SK-N-SH treated with all-trans-retinoic acid at 6 μM for 48 hours (cell line): ENCODE measurements at regions not wholly inside any gene's neighbourhood (a gene's known extent, or its start where the extent isn't known, plus 50 kb on each side); places are given as distances from the start of the nearest gene placed in this dataset.

ENCODE experiments used
- ARNTL ChIP-seq: fragments of 450-650 bp; formaldehyde crosslinking; IDR thresholded peaks from 2 replicates; pipeline ENCODE4 v1.5.0; 2020; ENCODE audit warnings: low read depth, mild to moderate bottlenecking, moderate library complexity, borderline replicate concordance
- CREB5 ChIP-seq: fragments of 250-450 bp; sonication (Bioruptor Pico); IDR thresholded peaks from 2 replicates; pipeline ENCODE4 v1.5.1; 2020; ENCODE audit warnings: low read depth, mild to moderate bottlenecking, moderate library complexity
- GLIS3 ChIP-seq: fragments of 250-450 bp; sonication (Bioruptor Pico); IDR thresholded peaks from 2 replicates; pipeline ENCODE4 v1.5.0; 2020; ENCODE audit warnings: mild to moderate bottlenecking, moderate library complexity
- OSR1 ChIP-seq: fragments of 250-450 bp; sonication (Bioruptor Pico); IDR thresholded peaks from 2 replicates; pipeline ENCODE4 v1.8.0; 2022; ENCODE audit warnings: moderate library complexity, mild to moderate bottlenecking, inconsistent platforms
- PPARA ChIP-seq: fragments of 250-450 bp; sonication (Bioruptor Pico); IDR thresholded peaks from 2 replicates; pipeline ENCODE4 v1.5.0; 2020; ENCODE audit warnings: mild to moderate bottlenecking, borderline replicate concordance
- TCF4 ChIP-seq: fragments of 250-450 bp; sonication (Bioruptor Pico); IDR thresholded peaks from 2 replicates; pipeline ENCODE4 v1.8.0; 2021; ENCODE audit warnings: mild to moderate bottlenecking, moderate library complexity, borderline replicate concordance
- TOX ChIP-seq: fragments of 250-450 bp; sonication (Bioruptor Pico); IDR thresholded peaks from 2 replicates; pipeline ENCODE4 v1.8.0; 2021; ENCODE audit warnings: mild to moderate bottlenecking, moderate library complexity, borderline replicate concordance
- ZFP3 ChIP-seq: fragments of 250-450 bp; sonication (Bioruptor Pico); IDR thresholded peaks from 2 replicates; pipeline ENCODE4 v1.5.0; 2020; ENCODE audit warnings: mild to moderate bottlenecking, moderate library complexity
- ZFP30 ChIP-seq: fragments of 450-650 bp; formaldehyde crosslinking; IDR thresholded peaks from 2 replicates; pipeline ENCODE4 v1.5.0; 2022; ENCODE audit warnings: mild to moderate bottlenecking, moderate library complexity
- TF ChIP-seq, protein P1 (sequence below): fragments of 250-450 bp; sonication (Bioruptor Pico); IDR thresholded peaks from 2 replicates; pipeline ENCODE4 v1.8.0; 2020; ENCODE audit warnings: mild to moderate bottlenecking, moderate library complexity, borderline replicate concordance

- TF ChIP-seq, protein P1, sequence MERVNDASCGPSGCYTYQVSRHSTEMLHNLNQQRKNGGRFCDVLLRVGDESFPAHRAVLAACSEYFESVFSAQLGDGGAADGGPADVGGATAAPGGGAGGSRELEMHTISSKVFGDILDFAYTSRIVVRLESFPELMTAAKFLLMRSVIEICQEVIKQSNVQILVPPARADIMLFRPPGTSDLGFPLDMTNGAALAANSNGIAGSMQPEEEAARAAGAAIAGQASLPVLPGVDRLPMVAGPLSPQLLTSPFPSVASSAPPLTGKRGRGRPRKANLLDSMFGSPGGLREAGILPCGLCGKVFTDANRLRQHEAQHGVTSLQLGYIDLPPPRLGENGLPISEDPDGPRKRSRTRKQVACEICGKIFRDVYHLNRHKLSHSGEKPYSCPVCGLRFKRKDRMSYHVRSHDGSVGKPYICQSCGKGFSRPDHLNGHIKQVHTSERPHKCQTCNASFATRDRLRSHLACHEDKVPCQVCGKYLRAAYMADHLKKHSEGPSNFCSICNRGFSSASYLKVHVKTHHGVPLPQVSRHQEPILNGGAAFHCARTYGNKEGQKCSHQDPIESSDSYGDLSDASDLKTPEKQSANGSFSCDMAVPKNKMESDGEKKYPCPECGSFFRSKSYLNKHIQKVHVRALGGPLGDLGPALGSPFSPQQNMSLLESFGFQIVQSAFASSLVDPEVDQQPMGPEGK (CRISPR knock-in tag): no peak
- TF ChIP-seq ARNTL (CRISPR knock-in tag): no peak
- no peak for TF ChIP-seq OSR1 (CRISPR knock-in tag)
- TF ChIP-seq PPARA (CRISPR knock-in tag): no peak
- TF ChIP-seq ZFP30 (CRISPR knock-in tag): no peak
- no peak for TF ChIP-seq TCF4 (CRISPR knock-in tag)
- TF ChIP-seq ZFP3 (CRISPR knock-in tag): no peak
- TF ChIP-seq TOX (CRISPR knock-in tag): no peak
- TF ChIP-seq CREB5 (CRISPR knock-in tag): no peak
- TF ChIP-seq GLIS3 (CRISPR knock-in tag): no peak
Measured at GRCh38 chr18:39487932-39488331, 1922.3 kb upstream of the CELF4 start.
